Endothelial cell of umbilical vein (primary cell): ENCODE measurements at regions not wholly inside any gene's neighbourhood (a gene's known extent, or its start where the extent isn't known, plus 50 kb on each side); places are given as distances from the start of the nearest gene placed in this dataset.

Source experiments
- GATA2 ChIP-seq: IDR thresholded peaks from 2 replicates; pipeline ENCODE4 v1.7.0; 2011; ENCODE audit warnings: low read depth, mild to moderate bottlenecking, moderate library complexity, mixed read lengths, low read length; ENCODE audit not compliant: insufficient read length, insufficient read depth
- JUN ChIP-seq: IDR thresholded peaks from 2 replicates; pipeline ENCODE4 v1.6.1; 2011; ENCODE audit warnings: borderline replicate concordance, low read depth; ENCODE audit not compliant: insufficient read length, insufficient read depth
- POLR2A ChIP-seq: IDR thresholded peaks from 2 replicates; pipeline ENCODE4 v1.6.1; 2012; ENCODE audit warnings: low read depth, mild to moderate bottlenecking, control low read depth, low read length
- POLR2AphosphoS5 ChIP-seq: IDR thresholded peaks from 2 replicates; pipeline ENCODE4 v1.6.1; 2012; ENCODE audit warnings: low read depth, mild to moderate bottlenecking, control low read depth, low read length, moderate library complexity; ENCODE audit not compliant: insufficient read depth
- TF ChIP-seq, protein P1 (sequence below), 2 donors: IDR thresholded peaks; 1 replicate in 1 of 2; 2 replicates in 1 of 2; pipeline ENCODE4 v1.5.1; 2011; ENCODE audit warnings: low read length in 2 of 2, mild to moderate bottlenecking in 2 of 2, moderate library complexity in 2 of 2, control low read depth in 1 of 2, inconsistent platforms in 1 of 2, low read depth in 1 of 2; ENCODE audit not compliant: insufficient read depth in 1 of 2; ENCODE audit errors: extremely low read depth in 1 of 2

DNA sequence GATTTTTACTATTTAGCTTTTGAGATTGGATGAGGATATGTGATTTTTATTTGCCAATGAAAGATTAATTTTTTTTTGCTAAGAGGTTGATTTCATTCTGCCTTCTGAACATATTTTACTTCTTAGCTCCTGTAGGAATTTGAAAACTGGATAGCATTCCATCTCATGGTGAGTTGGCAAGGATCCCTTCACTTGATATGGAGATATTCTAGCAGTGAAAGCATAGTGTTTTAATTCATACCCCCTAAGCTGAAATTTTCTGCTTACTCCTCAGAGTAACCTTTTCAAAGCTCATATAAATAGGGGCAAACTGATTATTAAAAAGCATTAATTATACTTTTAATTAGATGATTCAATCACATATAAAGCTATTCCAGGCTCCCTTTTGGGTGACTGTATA is 61.0 kb upstream of the KCNJ3 start:
- TF ChIP-seq, protein P1, sequence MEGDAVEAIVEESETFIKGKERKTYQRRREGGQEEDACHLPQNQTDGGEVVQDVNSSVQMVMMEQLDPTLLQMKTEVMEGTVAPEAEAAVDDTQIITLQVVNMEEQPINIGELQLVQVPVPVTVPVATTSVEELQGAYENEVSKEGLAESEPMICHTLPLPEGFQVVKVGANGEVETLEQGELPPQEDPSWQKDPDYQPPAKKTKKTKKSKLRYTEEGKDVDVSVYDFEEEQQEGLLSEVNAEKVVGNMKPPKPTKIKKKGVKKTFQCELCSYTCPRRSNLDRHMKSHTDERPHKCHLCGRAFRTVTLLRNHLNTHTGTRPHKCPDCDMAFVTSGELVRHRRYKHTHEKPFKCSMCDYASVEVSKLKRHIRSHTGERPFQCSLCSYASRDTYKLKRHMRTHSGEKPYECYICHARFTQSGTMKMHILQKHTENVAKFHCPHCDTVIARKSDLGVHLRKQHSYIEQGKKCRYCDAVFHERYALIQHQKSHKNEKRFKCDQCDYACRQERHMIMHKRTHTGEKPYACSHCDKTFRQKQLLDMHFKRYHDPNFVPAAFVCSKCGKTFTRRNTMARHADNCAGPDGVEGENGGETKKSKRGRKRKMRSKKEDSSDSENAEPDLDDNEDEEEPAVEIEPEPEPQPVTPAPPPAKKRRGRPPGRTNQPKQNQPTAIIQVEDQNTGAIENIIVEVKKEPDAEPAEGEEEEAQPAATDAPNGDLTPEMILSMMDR (IDR thresholded peaks at IDR 0.05; ENCODE audit: extremely low read depth in 1 of 2, insufficient read depth in 1 of 2, low read depth in 1 of 2, low read length in 2 of 2) = no peak
- TF ChIP-seq JUN (no peak), GATA2 (no peak), POLR2AphosphoS5 (no peak), POLR2A (no peak)
